NCI-H2029 (cell line): ENCODE measurements at regions not wholly inside any gene's neighbourhood (a gene's known extent, or its start where the extent isn't known, plus 50 kb on each side); places are given as distances from the start of the nearest gene placed in this dataset.
A peak's percentile ranks its signal among the peaks of the same experiment; 100 is the strongest.
"Not testable (repeated sequence)": the region's sequence is repeated elsewhere in the genome, so short reads cannot be mapped to it uniquely, and the experiment has no call there.

ENCODE experiments used
- DNase-seq: peaks from one replicate; lab custom pipeline; 2025; lab: John Stamatoyannopoulos, UW

- DNase-seq = not testable (repeated sequence)
Measured at GRCh38 chr14:59058776-59059175, 129.7 kb upstream of the DAAM1 start.

- no peak for DNase-seq
Measured at GRCh38 chr14:59060841-59061240, 127.6 kb upstream of the DAAM1 start.

- DNase-seq = no peak
Measured at GRCh38 chr14:59061292-59061691, 127.2 kb upstream of the DAAM1 start.

GRCh38 chr14:59063259-59063658 lies 125.2 kb upstream of the DAAM1 start:
- no peak for DNase-seq

- DNase-seq = no peak
Measured at GRCh38 chr14:59067127-59067894, 121.2 kb upstream of the DAAM1 start.

GRCh38 chr14:59069163-59069854 lies 119.2 kb upstream of the DAAM1 start:
- no peak for DNase-seq

- DNase-seq = no peak
Measured at GRCh38 chr14:59075506-59075905, 113.0 kb upstream of the DAAM1 start.

- DNase-seq = no peak
Measured at GRCh38 chr14:59081720-59082119, 106.7 kb upstream of the DAAM1 start.

- DNase-seq = no peak
Measured at GRCh38 chr14:59085207-59085739, 103.2 kb upstream of the DAAM1 start.

- no peak for DNase-seq
Measured at GRCh38 chr14:59086241-59086882, 102.1 kb upstream of the DAAM1 start.

- DNase-seq = no peak
Measured at GRCh38 chr14:59087240-59087639, 101.2 kb upstream of the DAAM1 start.

- DNase-seq = no peak
Measured at GRCh38 chr14:59087711-59088110, 100.8 kb upstream of the DAAM1 start.

- no peak for DNase-seq
Measured at GRCh38 chr14:59090572-59090971, 97.9 kb upstream of the DAAM1 start.

- DNase-seq = no peak
Measured at GRCh38 chr14:59091404-59091803, 97.1 kb upstream of the DAAM1 start.

- DNase-seq = no peak
Measured at GRCh38 chr14:59091976-59092375, 96.5 kb upstream of the DAAM1 start.

GRCh38 chr14:59093902-59094301 lies 94.6 kb upstream of the DAAM1 start:
- no peak for DNase-seq

GRCh38 chr14:59096303-59096702 lies 92.2 kb upstream of the DAAM1 start:
- DNase-seq = no peak

GRCh38 chr14:59097681-59098080 lies 90.8 kb upstream of the DAAM1 start:
- no peak for DNase-seq

GRCh38 chr14:59098377-59098776 lies 90.1 kb upstream of the DAAM1 start:
- DNase-seq = no peak

GRCh38 chr14:59100205-59100604 lies 88.3 kb upstream of the DAAM1 start:
- no peak for DNase-seq

- no peak for DNase-seq
Measured at GRCh38 chr14:59101476-59101875, 87.0 kb upstream of the DAAM1 start.

- no peak for DNase-seq
Measured at GRCh38 chr14:59103396-59103795, 85.1 kb upstream of the DAAM1 start.

- DNase-seq = peak; percentile 10
Measured at GRCh38 chr14:59107819-59108218, 80.6 kb upstream of the DAAM1 start.
